Endothelial cell of umbilical vein (primary cell): ENCODE measurements at regions not wholly inside any gene's neighbourhood (a gene's known extent, or its start where the extent isn't known, plus 50 kb on each side); places are given as distances from the start of the nearest gene placed in this dataset.

Experiments
- BruUV-seq: library from RNA; stranded (reverse); fragments of 400-500 nt; replicated peaks from 2 replicates; lab custom pipeline; 2021; lab: Mats Ljungman, UMichigan
- CTCF ChIA-PET: fragments of 300-600, 350-600 bp; sonication (Branson Sonifier 250); formaldehyde crosslinking; loops from one replicate; lab custom pipeline; 2021; ENCODE audit warnings: antibody characterized with exemption, inconsistent platforms; lab: Charles Lee
- POLR2A ChIA-PET: fragments of 300-600, 350-600 bp; sonication (Branson Sonifier 250); formaldehyde crosslinking; loops from one replicate; lab custom pipeline; 2021; ENCODE audit warnings: antibody characterized with exemption, inconsistent platforms; lab: Charles Lee
- DNase-seq: peaks from one replicate; pipeline ENCODE4 v3.0.0-alpha.2; 2011; ENCODE audit warnings: low read depth, low spot score
- FAIRE-seq: peaks from 2 replicates; lab custom pipeline; 2011; peaks lifted over from hg19 to GRCh38; lab: Jason Lieb, UNC
- H2AFZ ChIP-seq: 2 replicates; pipeline ENCODE4 v1.6.0; 2012; ENCODE audit warnings: low read depth, low read length, control low read depth, inconsistent platforms
- H3K27ac ChIP-seq: 2 replicates; pipeline ENCODE4 v1.5.1; 2011; ENCODE audit warnings: low read depth, mild to moderate bottlenecking, control low read depth, low read length, moderate library complexity; ENCODE audit not compliant: insufficient read depth
- H3K27me3 ChIP-seq, 2 experiments: 2 replicates each; pipeline versions ENCODE4 v1.6.0 to v1.6.1; 2011; ENCODE audit warnings: low read length in 2 of 2, mixed read lengths in 1 of 2; ENCODE audit not compliant: control insufficient read depth in 2 of 2, insufficient read depth in 2 of 2
- H3K36me3 ChIP-seq, 2 experiments: 2 replicates in 1 of 2; 3 replicates in 1 of 2; pipeline ENCODE4 v1.5.1; 2011; ENCODE audit warnings: low read length in 2 of 2, mild to moderate bottlenecking in 1 of 2, moderate library complexity in 1 of 2; ENCODE audit not compliant: control insufficient read depth in 2 of 2, insufficient read depth in 2 of 2; ENCODE audit errors: extremely low read depth in 1 of 2
- H3K4me1 ChIP-seq: 3 replicates; pipeline ENCODE4 v1.5.1; 2011; ENCODE audit warnings: mild to moderate bottlenecking, low read length; ENCODE audit not compliant: control insufficient read depth, insufficient read depth; ENCODE audit errors: extremely low read depth
- H3K4me2 ChIP-seq: 2 replicates; pipeline ENCODE4 v1.6.1; 2011; ENCODE audit warnings: low read length, control low read depth, mixed read lengths; ENCODE audit not compliant: insufficient read depth
- H3K4me3 ChIP-seq, 3 experiments: fragments of 200-600 bp in 1 of 3; sonication (generic), shearing (Covaris generic) in 1 of 3; replicated peaks in 1 of 3; 2 replicates each; pipeline ENCODE4 v1.5.1; 2011 to 2016; ENCODE audit warnings: control low read depth in 3 of 3, low read length in 3 of 3, mild to moderate bottlenecking in 2 of 3, inconsistent platforms in 1 of 3, low read depth in 1 of 3, moderate library complexity in 1 of 3; ENCODE audit not compliant: insufficient read depth in 1 of 3
- H3K79me2 ChIP-seq: 2 replicates; pipeline ENCODE4 v1.6.0; 2012; ENCODE audit warnings: low read length, inconsistent platforms; ENCODE audit not compliant: control insufficient read depth, insufficient read depth
- H3K9ac ChIP-seq: replicated peaks from 2 replicates; pipeline ENCODE3; 2011; ENCODE audit warnings: low read length, control low read depth; ENCODE audit not compliant: insufficient read depth; ENCODE audit errors: extremely low read depth
- H3K9me1 ChIP-seq: replicated peaks from 3 replicates; pipeline ENCODE4 v1.6.0; 2011; ENCODE audit warnings: mild to moderate bottlenecking, low read length; ENCODE audit not compliant: control insufficient read depth, insufficient read depth; ENCODE audit errors: extremely low read depth
- H3K9me3 ChIP-seq: replicated peaks from 2 replicates; pipeline ENCODE4 v1.5.1; 2012; ENCODE audit warnings: low read length, inconsistent platforms; ENCODE audit not compliant: control insufficient read depth, insufficient read depth
- H4K20me1 ChIP-seq: replicated peaks from 2 replicates; pipeline ENCODE3; 2011; ENCODE audit warnings: mild to moderate bottlenecking, low read length; ENCODE audit not compliant: control insufficient read depth, insufficient read depth; ENCODE audit errors: extremely low read depth
- EZH2 ChIP-seq: IDR thresholded peaks from 2 replicates; pipeline ENCODE4 v1.6.1; 2012; ENCODE audit warnings: borderline replicate concordance, low read depth, mild to moderate bottlenecking, moderate library complexity, low read length, inconsistent platforms; ENCODE audit not compliant: severe bottlenecking
- FOS ChIP-seq: IDR thresholded peaks from 2 replicates; pipeline ENCODE4 v1.6.1; 2011; ENCODE audit warnings: mild to moderate bottlenecking, low read length, moderate library complexity, borderline replicate concordance; ENCODE audit not compliant: insufficient read depth
- GATA2 ChIP-seq: IDR thresholded peaks from 2 replicates; pipeline ENCODE4 v1.7.0; 2011; ENCODE audit warnings: low read depth, mild to moderate bottlenecking, moderate library complexity, mixed read lengths, low read length; ENCODE audit not compliant: insufficient read length, insufficient read depth
- JUN ChIP-seq: IDR thresholded peaks from 2 replicates; pipeline ENCODE4 v1.6.1; 2011; ENCODE audit warnings: borderline replicate concordance, low read depth; ENCODE audit not compliant: insufficient read length, insufficient read depth
- MAX ChIP-seq: IDR thresholded peaks from 2 replicates; pipeline ENCODE4 v1.6.1; 2011; ENCODE audit not compliant: insufficient read depth, insufficient read length
- MYC ChIP-seq: IDR thresholded peaks from one replicate; pipeline ENCODE4 v1.6.1; 2011; ENCODE audit warnings: mild to moderate bottlenecking, low read depth, low read length
- POLR2A ChIP-seq: IDR thresholded peaks from 2 replicates; pipeline ENCODE4 v1.6.1; 2012; ENCODE audit warnings: low read depth, mild to moderate bottlenecking, control low read depth, low read length
- POLR2AphosphoS5 ChIP-seq: IDR thresholded peaks from 2 replicates; pipeline ENCODE4 v1.6.1; 2012; ENCODE audit warnings: low read depth, mild to moderate bottlenecking, control low read depth, low read length, moderate library complexity; ENCODE audit not compliant: insufficient read depth
- dilution Hi-C: fragments of 300-500 bp; cut with MboI; formaldehyde crosslinking; loops from one replicate; pipeline ENCODE4 v1.15.0; 2019; ENCODE audit warnings: low sequenced_read_pairs; ENCODE audit not compliant: extremely low pct_ligation_motif_present
- intact Hi-C: fragments of 100-400 bp; cut with micrococcal nuclease; formaldehyde crosslinking; loops from one replicate; pipeline ENCODE4 v1.10.0; 2022
- TF ChIP-seq, protein P1 (sequence below), 2 donors: IDR thresholded peaks; 1 replicate in 1 of 2; 2 replicates in 1 of 2; pipeline ENCODE4 v1.5.1; 2011; ENCODE audit warnings: low read length in 2 of 2, mild to moderate bottlenecking in 2 of 2, moderate library complexity in 2 of 2, control low read depth in 1 of 2, inconsistent platforms in 1 of 2, low read depth in 1 of 2; ENCODE audit not compliant: insufficient read depth in 1 of 2; ENCODE audit errors: extremely low read depth in 1 of 2

GRCh38 chr4:140211693-140212092 lies 57.7 kb upstream of the MAML3 start:
- intact Hi-C loops = no loop called here
- no peak overlapping the region for H3K4me2 ChIP-seq
- ChIA-PET CTCF (interaction anchor here (1.4 kb wide), 1 partner anchor 13 kb away, joined by 4 read pairs; no protein-coding TSS in a partner anchor), POLR2A (no interaction called here)
- no peaks in the 10 kb centered on the region for H3K79me2 ChIP-seq
- dilution Hi-C loops = no loop called here
- TF ChIP-seq GATA2 (no peak), FOS (no peak), POLR2A (no peak), MAX (no peak), POLR2AphosphoS5 (no peak), MYC (no peak), EZH2 (no peak), JUN (no peak)
- TF ChIP-seq, protein P1, sequence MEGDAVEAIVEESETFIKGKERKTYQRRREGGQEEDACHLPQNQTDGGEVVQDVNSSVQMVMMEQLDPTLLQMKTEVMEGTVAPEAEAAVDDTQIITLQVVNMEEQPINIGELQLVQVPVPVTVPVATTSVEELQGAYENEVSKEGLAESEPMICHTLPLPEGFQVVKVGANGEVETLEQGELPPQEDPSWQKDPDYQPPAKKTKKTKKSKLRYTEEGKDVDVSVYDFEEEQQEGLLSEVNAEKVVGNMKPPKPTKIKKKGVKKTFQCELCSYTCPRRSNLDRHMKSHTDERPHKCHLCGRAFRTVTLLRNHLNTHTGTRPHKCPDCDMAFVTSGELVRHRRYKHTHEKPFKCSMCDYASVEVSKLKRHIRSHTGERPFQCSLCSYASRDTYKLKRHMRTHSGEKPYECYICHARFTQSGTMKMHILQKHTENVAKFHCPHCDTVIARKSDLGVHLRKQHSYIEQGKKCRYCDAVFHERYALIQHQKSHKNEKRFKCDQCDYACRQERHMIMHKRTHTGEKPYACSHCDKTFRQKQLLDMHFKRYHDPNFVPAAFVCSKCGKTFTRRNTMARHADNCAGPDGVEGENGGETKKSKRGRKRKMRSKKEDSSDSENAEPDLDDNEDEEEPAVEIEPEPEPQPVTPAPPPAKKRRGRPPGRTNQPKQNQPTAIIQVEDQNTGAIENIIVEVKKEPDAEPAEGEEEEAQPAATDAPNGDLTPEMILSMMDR (IDR thresholded peaks at IDR 0.05; ENCODE audit: extremely low read depth in 1 of 2, insufficient read depth in 1 of 2, low read depth in 1 of 2, low read length in 2 of 2) = no peak
- no peak overlapping the region for H3K4me3 ChIP-seq
- H4K20me1 ChIP-seq = no peaks in the 10 kb centered on the region
- no peaks in the 10 kb centered on the region for H3K9me1 ChIP-seq
- no peak overlapping the region for H2AFZ ChIP-seq
- no peaks in the 10 kb centered on the region for H3K9me3 ChIP-seq
- FAIRE-seq (no peak), DNase-seq (no peak)
- no peaks in the 10 kb centered on the region for H3K36me3 ChIP-seq
- no peak overlapping the region for H3K9ac ChIP-seq
- no TSS peak for BruUV-seq
- no peaks in the 10 kb centered on the region for H3K4me1 ChIP-seq
- H3K27ac ChIP-seq = no peak overlapping the region
- H3K27me3 ChIP-seq = peaks cover 0 to 1% of the 10 kb centered on the region in 2 experiments
